ENCODE measurements at regions not wholly inside any gene's neighbourhood (a gene's known extent, or its start where the extent isn't known, plus 50 kb on each side); places are given as distances from the start of the nearest gene placed in this dataset.

- TF ChIP-seq CTCF (IDR thresholded peaks at IDR 0.05), result no peak
These were observed 460.5 kb downstream of the COG6 start for GRCh38 chr13:40116008-40116407.

- TF ChIP-seq CTCF (IDR thresholded peaks at IDR 0.05), result no peak
These were observed 462.9 kb downstream of the COG6 start for GRCh38 chr13:40118337-40118736.

- TF ChIP-seq CTCF (IDR thresholded peaks at IDR 0.05), result no peak
These were observed 464.4 kb downstream of the COG6 start for GRCh38 chr13:40119852-40120251.

GRCh38 chr13:40120288-40120687, 464.8 kb downstream of the COG6 start:
- TF ChIP-seq CTCF (IDR thresholded peaks at IDR 0.05), result no peak

- TF ChIP-seq CTCF (IDR thresholded peaks at IDR 0.05), result no peak
These were observed 465.3 kb downstream of the COG6 start for GRCh38 chr13:40120781-40121180.

- no peak for TF ChIP-seq CTCF (IDR thresholded peaks at IDR 0.05)
These were observed 466.3 kb downstream of the COG6 start for GRCh38 chr13:40121722-40122121.

- no peak for TF ChIP-seq CTCF (IDR thresholded peaks at IDR 0.05)
These were observed 468.6 kb downstream of the COG6 start for GRCh38 chr13:40123962-40124632.

GRCh38 chr13:40124633-40125015, 469.2 kb downstream of the COG6 start:
- no peak for TF ChIP-seq CTCF (IDR thresholded peaks at IDR 0.05)
